ENCODE measurements at regions not wholly inside any gene's neighbourhood (a gene's known extent, or its start where the extent isn't known, plus 50 kb on each side); places are given as distances from the start of the nearest gene placed in this dataset.

- no peaks in the 10 kb centered on the region for H3K27me3 ChIP-seq
- no peak for DNase-seq
- no peak for TF ChIP-seq CTCF (IDR thresholded peaks at IDR 0.05; ENCODE audit: low read depth, low read length)
- no peaks in the 10 kb centered on the region for H3K9me3 ChIP-seq
- H3K4me1 ChIP-seq, result peaks cover 19% of the 10 kb centered on the region
- no peaks in the 10 kb centered on the region for H3K36me3 ChIP-seq
- no peak overlapping the region for H3K4me3 ChIP-seq (ENCODE audit: low read depth, low read length)
Measured at GRCh38 chr21:16585896-16586295, 856.1 kb downstream of the USP25 start.

GRCh38 chr21:16587141-16587581, 857.4 kb downstream of the USP25 start:
- peaks cover 19% of the 10 kb centered on the region for H3K4me1 ChIP-seq
- no peaks in the 10 kb centered on the region for H3K36me3 ChIP-seq
- H3K4me3 ChIP-seq (ENCODE audit: low read depth, low read length), result peak overlapping the region; percentile 56
- no peak for TF ChIP-seq CTCF (IDR thresholded peaks at IDR 0.05; ENCODE audit: low read depth, low read length)
- DNase-seq, result peak; percentile 77
- H3K9me3 ChIP-seq, result no peaks in the 10 kb centered on the region
- H3K27me3 ChIP-seq, result no peaks in the 10 kb centered on the region

- Histone ChIP-seq H3K36me3 (no peaks in the 10 kb centered on the region), H3K4me3 (ENCODE audit: low read depth, low read length) (peak overlapping the region; percentile 56), H3K9me3 (no peaks in the 10 kb centered on the region), H3K27me3 (no peaks in the 10 kb centered on the region), H3K4me1 (peaks cover 22% of the 10 kb centered on the region)
- TF ChIP-seq CTCF (IDR thresholded peaks at IDR 0.05; ENCODE audit: low read depth, low read length), result no peak
- DNase-seq, result peak; percentile 45
Measured at GRCh38 chr21:16587681-16588375, 858.0 kb downstream of the USP25 start.

GRCh38 chr21:16588433-16588860, 858.7 kb downstream of the USP25 start:
- DNase-seq, result peak; percentile 91
- TF ChIP-seq CTCF (IDR thresholded peaks at IDR 0.05; ENCODE audit: low read depth, low read length), result no peak
- Histone ChIP-seq H3K4me3 (ENCODE audit: low read depth, low read length) (peak overlapping the region; percentile 56), H3K4me1 (peaks cover 27% of the 10 kb centered on the region), H3K9me3 (no peaks in the 10 kb centered on the region), H3K36me3 (no peaks in the 10 kb centered on the region), H3K27me3 (no peaks in the 10 kb centered on the region)

GRCh38 chr21:16589006-16589898, 859.5 kb downstream of the USP25 start:
- peak overlapping the region; percentile 56 for H3K4me3 ChIP-seq (ENCODE audit: low read depth, low read length)
- TF ChIP-seq CTCF (IDR thresholded peaks at IDR 0.05; ENCODE audit: low read depth, low read length), result no peak
- no peaks in the 10 kb centered on the region for H3K27me3 ChIP-seq
- no peaks in the 10 kb centered on the region for H3K9me3 ChIP-seq
- no peaks in the 10 kb centered on the region for H3K36me3 ChIP-seq
- no peak for DNase-seq
- peaks cover 27% of the 10 kb centered on the region for H3K4me1 ChIP-seq
